GM18867 (cell line): ENCODE measurements at regions not wholly inside any gene's neighbourhood (a gene's known extent, or its start where the extent isn't known, plus 50 kb on each side); places are given as distances from the start of the nearest gene placed in this dataset.

Experiments
- ATAC-seq: cut with Tn5 transposase; IDR thresholded peaks from one replicate; pipeline ENCODE4 v1.9.1; 2021; ENCODE audit warnings: mild to moderate bottlenecking, moderate library complexity; ENCODE audit not compliant: unreplicated experiment

GRCh38 chr7:42400211-42400772 lies 163.3 kb upstream of the GLI3 start:
- ATAC-seq, result no peak

GRCh38 chr7:42395607-42396006 lies 158.6 kb upstream of the GLI3 start:
- ATAC-seq, result no peak

- ATAC-seq, result no peak
Measured at GRCh38 chr7:42392826-42393225, 155.8 kb upstream of the GLI3 start.

- no peak for ATAC-seq
Measured at GRCh38 chr7:42389697-42390096, 152.7 kb upstream of the GLI3 start.

- ATAC-seq, result no peak
Measured at GRCh38 chr7:42385912-42386311, 148.9 kb upstream of the GLI3 start.

- ATAC-seq, result no peak
Measured at GRCh38 chr7:42381161-42381560, 144.2 kb upstream of the GLI3 start.

- ATAC-seq, result no peak
Measured at GRCh38 chr7:42380401-42380800, 143.4 kb upstream of the GLI3 start.

GRCh38 chr7:42378149-42378548 lies 141.1 kb upstream of the GLI3 start:
- no peak for ATAC-seq

GRCh38 chr7:42373285-42373684 lies 136.3 kb upstream of the GLI3 start:
- no peak for ATAC-seq

GRCh38 chr7:42372479-42372878 lies 135.5 kb upstream of the GLI3 start:
- no peak for ATAC-seq

- ATAC-seq, result no peak
Measured at GRCh38 chr7:42359946-42360345, 122.9 kb upstream of the GLI3 start.

GRCh38 chr7:42351316-42351935 lies 114.4 kb upstream of the GLI3 start:
- ATAC-seq, result no peak

- ATAC-seq, result no peak
Measured at GRCh38 chr7:42350801-42351200, 113.8 kb upstream of the GLI3 start.

GRCh38 chr7:42348631-42349030 lies 111.6 kb upstream of the GLI3 start:
- no peak for ATAC-seq

GRCh38 chr7:42348071-42348470 lies 111.1 kb upstream of the GLI3 start:
- ATAC-seq, result no peak

- ATAC-seq, result no peak
Measured at GRCh38 chr7:42347616-42348015, 110.6 kb upstream of the GLI3 start.

GRCh38 chr7:42345478-42346299 lies 108.7 kb upstream of the GLI3 start:
- no peak for ATAC-seq

- no peak for ATAC-seq
Measured at GRCh38 chr7:42344198-42344755, 107.3 kb upstream of the GLI3 start.

- ATAC-seq, result no peak
Measured at GRCh38 chr7:42342381-42342780, 105.4 kb upstream of the GLI3 start.

- ATAC-seq, result no peak
Measured at GRCh38 chr7:42340436-42340835, 103.4 kb upstream of the GLI3 start.

GRCh38 chr7:42338916-42339540 lies 102.0 kb upstream of the GLI3 start:
- ATAC-seq, result no peak
